ENCODE measurements at regions not wholly inside any gene's neighbourhood (a gene's known extent, or its start where the extent isn't known, plus 50 kb on each side); places are given as distances from the start of the nearest gene placed in this dataset.

DNA sequence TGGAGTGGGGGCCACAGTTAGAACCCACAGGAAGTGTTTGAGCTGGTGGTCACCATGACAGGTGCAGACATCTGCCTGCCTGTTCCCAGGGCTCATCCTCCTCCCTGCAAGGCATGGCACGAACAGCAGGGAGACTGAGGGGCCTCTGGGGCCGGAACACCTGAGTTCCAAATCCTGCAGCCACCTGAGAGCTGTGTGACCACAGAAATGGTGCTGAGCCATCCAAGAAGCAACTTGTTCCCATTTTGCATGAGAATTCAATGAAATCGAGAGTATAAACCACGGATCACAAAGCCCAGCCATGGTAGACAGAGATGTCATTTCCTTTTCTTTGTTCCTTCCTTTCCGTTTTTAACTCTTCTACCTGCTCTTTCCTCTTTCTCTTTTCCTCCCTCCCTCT is 268.6 kb downstream of the FOXA2 start:
- Histone ChIP-seq H3K36me3 (no peaks in the 10 kb centered on the region), H3K4me1 (no peaks in the 10 kb centered on the region), H3K4me3 (no peak overlapping the region), H3K27me3 (peaks cover 10% of the 10 kb centered on the region), H3K27ac (no peak overlapping the region), H3K9me3 (no peaks in the 10 kb centered on the region)
- no peak for ATAC-seq
- 69% methylated on average over 5 of the region's 5 CpGs; no CpG with 5 or more reads in 1 of the 2 donors for WGBS, 2 donors (ENCODE audit: low coverage in 1 of 2)
- TF ChIP-seq EP300 (IDR thresholded peaks at IDR 0.05), result no peak
- TF ChIP-seq POLR2AphosphoS5 (IDR thresholded peaks at IDR 0.05), result no peak
- no peak for TF ChIP-seq CTCF (IDR thresholded peaks at IDR 0.05)
- no peak for TF ChIP-seq POLR2A (IDR thresholded peaks at IDR 0.05)

- Histone ChIP-seq H3K4me3 (no peak overlapping the region), H3K4me1 (no peaks in the 10 kb centered on the region), H3K27me3 (peaks cover 14% of the 10 kb centered on the region), H3K36me3 (no peaks in the 10 kb centered on the region), H3K27ac (no peak overlapping the region), H3K9me3 (no peaks in the 10 kb centered on the region)
- no peak for ATAC-seq
- TF ChIP-seq POLR2A (IDR thresholded peaks at IDR 0.05), result no peak
- TF ChIP-seq EP300 (IDR thresholded peaks at IDR 0.05), result no peak
- TF ChIP-seq CTCF (IDR thresholded peaks at IDR 0.05), result no peak
- TF ChIP-seq POLR2AphosphoS5 (IDR thresholded peaks at IDR 0.05), result no peak
- WGBS, 2 donors (ENCODE audit: low coverage in 1 of 2), result 27 to 65% methylated on average over 2 of the region's 2 CpGs
Observed at GRCh38 chr20:22315073-22315472, 269.3 kb downstream of the FOXA2 start.

GRCh38 chr20:22312744-22313346 is 271.5 kb downstream of the FOXA2 start:
- no peak for ATAC-seq
- 0% methylated on average over 6 of the region's 6 CpGs for WGBS, 2 donors (ENCODE audit: low coverage in 1 of 2)
- Histone ChIP-seq H3K4me1 (no peaks in the 10 kb centered on the region), H3K4me3 (no peak overlapping the region), H3K27ac (no peak overlapping the region), H3K36me3 (no peaks in the 10 kb centered on the region), H3K27me3 (peaks cover 8% of the 10 kb centered on the region), H3K9me3 (no peaks in the 10 kb centered on the region)
- no peak for TF ChIP-seq POLR2AphosphoS5 (IDR thresholded peaks at IDR 0.05)
- TF ChIP-seq POLR2A (IDR thresholded peaks at IDR 0.05), result no peak
- TF ChIP-seq EP300 (IDR thresholded peaks at IDR 0.05), result no peak
- TF ChIP-seq CTCF (IDR thresholded peaks at IDR 0.05), result peak; percentile 30 to 65 (median 40)

DNA sequence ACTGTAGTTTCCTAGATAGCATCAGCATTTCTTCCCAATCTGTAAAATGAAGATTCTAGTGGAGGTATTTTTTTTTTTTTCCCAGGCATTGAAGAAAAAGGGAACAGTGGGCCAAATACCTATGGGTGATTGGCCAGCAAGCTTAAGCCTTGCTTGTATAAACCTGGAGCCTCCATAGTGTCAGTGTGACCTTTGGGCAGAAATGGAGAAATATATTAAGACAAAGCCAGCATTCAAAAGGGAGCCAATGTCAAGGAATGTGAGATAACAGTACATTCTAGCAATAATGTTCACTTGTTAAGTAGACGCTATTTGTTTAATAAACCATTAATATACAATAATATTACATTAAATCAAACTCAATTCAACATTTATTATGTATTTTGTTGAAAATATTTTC is 275.4 kb downstream of the FOXA2 start:
- WGBS, 2 donors (ENCODE audit: low coverage in 1 of 2), result 36 to 77% methylated on average over 1 of the region's 1 CpG

GRCh38 chr20:22307409-22307808 is 277.0 kb downstream of the FOXA2 start:
- 21 to 29% methylated on average over 1 of the region's 1 CpG for WGBS, 2 donors (ENCODE audit: low coverage in 1 of 2)
- Histone ChIP-seq H3K4me3 (no peak overlapping the region), H3K27ac (no peak overlapping the region), H3K27me3 (peaks cover 4% of the 10 kb centered on the region), H3K36me3 (no peaks in the 10 kb centered on the region), H3K4me1 (no peaks in the 10 kb centered on the region), H3K9me3 (no peaks in the 10 kb centered on the region)
- no peak for ATAC-seq
- TF ChIP-seq POLR2A (IDR thresholded peaks at IDR 0.05) (no peak), POLR2AphosphoS5 (IDR thresholded peaks at IDR 0.05) (no peak)

More for the DNA sequence above, 275.4 kb downstream of the FOXA2 start:
- H3K27ac ChIP-seq, result no peak overlapping the region
- H3K9me3 ChIP-seq, result no peaks in the 10 kb centered on the region
- peaks cover 4% of the 10 kb centered on the region for H3K27me3 ChIP-seq
- H3K36me3 ChIP-seq, result no peaks in the 10 kb centered on the region
- TF ChIP-seq POLR2A (IDR thresholded peaks at IDR 0.05), result no peak
- H3K4me1 ChIP-seq, result no peaks in the 10 kb centered on the region
- H3K4me3 ChIP-seq, result no peak overlapping the region
- no peak for ATAC-seq

GRCh38 chr20:22305381-22305780 is 279.0 kb downstream of the FOXA2 start:
- no peak overlapping the region for H3K4me3 ChIP-seq
- no peak for TF ChIP-seq POLR2A (IDR thresholded peaks at IDR 0.05)
- no peak for TF ChIP-seq EP300 (IDR thresholded peaks at IDR 0.05)
- no peak for TF ChIP-seq POLR2AphosphoS5 (IDR thresholded peaks at IDR 0.05)
- TF ChIP-seq CTCF (IDR thresholded peaks at IDR 0.05), result no peak
- 51% methylated on average over 2 of the region's 2 CpGs; no CpG with 5 or more reads in 1 of the 2 donors for WGBS, 2 donors (ENCODE audit: low coverage in 1 of 2)
- no peaks in the 10 kb centered on the region for H3K9me3 ChIP-seq
- H3K4me1 ChIP-seq, result no peaks in the 10 kb centered on the region
- no peaks in the 10 kb centered on the region for H3K36me3 ChIP-seq
- no peak overlapping the region for H3K27ac ChIP-seq
- peaks cover 1% of the 10 kb centered on the region for H3K27me3 ChIP-seq
- ATAC-seq, result no peak
